GM12878 (cell line): ENCODE measurements at regions not wholly inside any gene's neighbourhood (a gene's known extent, or its start where the extent isn't known, plus 50 kb on each side); places are given as distances from the start of the nearest gene placed in this dataset.
A peak's percentile ranks its signal among the peaks of the same experiment; 100 is the strongest.

Experiments used
- ATAC-seq: fragments of 200-7000 bp; cut with Tn5 transposase; 3 replicates; pipeline ENCODE4 v1.9.1; 2020; ENCODE audit warnings: mild to moderate bottlenecking, moderate library complexity
- BruUV-seq: library from RNA; stranded (reverse); fragments of 400-500 nt; replicated peaks from 2 replicates; lab custom pipeline; 2021; lab: Mats Ljungman, UMichigan
- CTCF ChIA-PET: fragments of 300-600 bp; sonication (Branson Sonifier 250); formaldehyde crosslinking; extraction: SDS; loops from one replicate; lab custom pipeline; 2021; ENCODE audit warnings: inconsistent platforms; lab: Yijun Ruan, JAX
- POLR2A ChIA-PET: fragments of 350-600 bp; formaldehyde crosslinking; extraction: SDS; loops from one replicate; lab custom pipeline; 2021; ENCODE audit warnings: inconsistent platforms; lab: Charles Lee
- RAD21 ChIA-PET: fragments of 300-600 bp; sonication (Branson Sonifier 250); formaldehyde crosslinking; loops from one replicate; lab custom pipeline; 2023; ENCODE audit warnings: antibody characterized with exemption; ENCODE audit not compliant: unreplicated experiment; lab: Charles Lee
- SMC1A ChIA-PET: fragments of 300-600 bp; sonication (Branson Sonifier 250); formaldehyde crosslinking; loops from one replicate; lab custom pipeline; 2023; ENCODE audit not compliant: unreplicated experiment, uncharacterized antibody; lab: Charles Lee
- DNase-seq: peaks from one replicate; pipeline ENCODE4 v3.0.0-alpha.2; 2011; ENCODE audit warnings: low read depth, low spot score
- FAIRE-seq: peaks from 3 replicates; lab custom pipeline; 2011; peaks lifted over from hg19 to GRCh38; lab: Jason Lieb, UNC
- H2AFZ ChIP-seq: 2 replicates; pipeline ENCODE4 v1.6.0; 2011; ENCODE audit warnings: low read depth, low read length, control low read depth; ENCODE audit not compliant: control insufficient read depth
- H3K27ac ChIP-seq: 2 replicates; pipeline ENCODE4 v1.5.1; 2011; ENCODE audit warnings: control low read depth; ENCODE audit not compliant: control insufficient read depth, insufficient read depth
- H3K27me3 ChIP-seq, 2 experiments: replicated peaks in 1 of 2; 2 replicates each; pipeline versions ENCODE4 v1.6.0 to v1.6.1; 2011; ENCODE audit warnings: low read length in 1 of 2; ENCODE audit not compliant: control insufficient read depth in 2 of 2, insufficient read depth in 2 of 2
- H3K36me3 ChIP-seq, 2 experiments: 2 replicates each; pipeline ENCODE4 v1.5.1; 2011; ENCODE audit warnings: low read length in 1 of 2; ENCODE audit not compliant: control insufficient read depth in 2 of 2, insufficient read depth in 2 of 2
- H3K4me1 ChIP-seq: 2 replicates; pipeline ENCODE4 v1.6.1; 2011; ENCODE audit warnings: mild to moderate bottlenecking, low read length, moderate library complexity, mixed read lengths; ENCODE audit not compliant: control insufficient read depth, insufficient read depth
- H3K4me2 ChIP-seq: 2 replicates; pipeline ENCODE4 v1.6.0; 2011; ENCODE audit warnings: control low read depth; ENCODE audit not compliant: control insufficient read depth, insufficient read depth
- H3K4me3 ChIP-seq: fragments of 200-600 bp; sonication (generic); 2 replicates; pipeline ENCODE4 v1.5.1; 2016
- H3K79me2 ChIP-seq: 2 replicates; pipeline ENCODE4 v1.6.0; 2011; ENCODE audit warnings: low read length; ENCODE audit not compliant: control insufficient read depth, insufficient read depth
- H3K9ac ChIP-seq: 2 replicates; pipeline ENCODE4 v1.8.0; 2011; ENCODE audit warnings: low read length, control low read depth, mixed read lengths; ENCODE audit not compliant: control insufficient read depth, insufficient read depth
- H3K9me3 ChIP-seq: replicated peaks from 3 replicates; pipeline ENCODE4 v1.5.1; 2011; ENCODE audit warnings: mild to moderate bottlenecking, low read length; ENCODE audit not compliant: control insufficient read depth, insufficient read depth
- H4K20me1 ChIP-seq: 2 replicates; pipeline ENCODE4 v1.6.0; 2011; ENCODE audit not compliant: control insufficient read depth, insufficient read depth
- ATF7 ChIP-seq: fragments of 450-650 bp; IDR thresholded peaks from 2 replicates; pipeline ENCODE4 v1.6.1; 2016; ENCODE audit warnings: low read depth, mild to moderate bottlenecking
- BACH1 ChIP-seq: fragments of 450-650 bp; IDR thresholded peaks from 2 replicates; pipeline ENCODE4 v1.6.1; 2017; ENCODE audit warnings: mild to moderate bottlenecking, borderline replicate concordance
- CBFB ChIP-seq: IDR thresholded peaks from 2 replicates; pipeline ENCODE4 v1.6.1; 2016; ENCODE audit warnings: antibody characterized with exemption, low read depth
- EP300 ChIP-seq, 2 experiments: fragments of 150-350 bp in 1 of 2; IDR thresholded peaks; 2 replicates each; pipeline ENCODE4 v1.6.1; 2011 to 2012; ENCODE audit warnings: low read depth in 2 of 2, low read length in 2 of 2, borderline replicate concordance in 1 of 2, improper control_type of control experiment in 1 of 2, inconsistent platforms in 1 of 2; ENCODE audit not compliant: control insufficient read depth in 1 of 2
- HDAC6 ChIP-seq: fragments of 200-600 bp; sonication (generic); IDR thresholded peaks from one replicate; pipeline ENCODE4 v1.8.0; 2017; ENCODE audit warnings: antibody characterized with exemption; ENCODE audit not compliant: unreplicated experiment
- IKZF1 ChIP-seq: fragments of 450-650 bp; conservative IDR thresholded peaks from 2 replicates; pipeline ENCODE4 v1.6.1; 2017; ENCODE audit warnings: antibody characterized with exemption, mild to moderate bottlenecking
- MEF2B ChIP-seq: fragments of 450-650 bp; IDR thresholded peaks from 2 replicates; pipeline ENCODE4 v1.6.1; 2018; ENCODE audit warnings: mild to moderate bottlenecking, moderate library complexity; ENCODE audit not compliant: partially characterized antibody, poor library complexity, severe bottlenecking
- MXI1 ChIP-seq: fragments of 150-350 bp; IDR thresholded peaks from 2 replicates; pipeline ENCODE4 v1.6.1; 2011; ENCODE audit warnings: low read depth, mild to moderate bottlenecking, inconsistent platforms, low read length, improper control_type of control experiment
- NBN ChIP-seq: fragments of 450-650 bp; IDR thresholded peaks from 2 replicates; pipeline ENCODE4 v1.6.1; 2016
- NR2F1 ChIP-seq: fragments of 450-650 bp; conservative IDR thresholded peaks from 2 replicates; pipeline ENCODE4 v1.6.1; 2017; ENCODE audit warnings: mild to moderate bottlenecking
- PAX8 ChIP-seq: fragments of 450-650 bp; IDR thresholded peaks from 2 replicates; pipeline ENCODE4 v1.6.1; 2017; ENCODE audit warnings: mild to moderate bottlenecking, moderate library complexity
- RCOR1 ChIP-seq: conservative IDR thresholded peaks from 2 replicates; pipeline ENCODE4 v1.6.1; 2012; ENCODE audit warnings: low read depth, low read length, improper control_type of control experiment
- SMARCA5 ChIP-seq: fragments of 450-650 bp; IDR thresholded peaks from 2 replicates; pipeline ENCODE4 v1.6.1; 2017; ENCODE audit warnings: mild to moderate bottlenecking
- WGBS: methylation state at CpG from one replicate; pipeline ENCODE4 v1.1.6; 2016; ENCODE audit warnings: low lambda C conversion rate; ENCODE audit not compliant: insufficient replicate concordance, insufficient coverage; ENCODE audit errors: missing lambda C conversion rate; 5-methylcytosine and 5-hydroxymethylcytosine counted together
- in situ Hi-C: fragments of 300-500 bp; cut with MboI; formaldehyde crosslinking; loops from 9 replicates; pipeline ENCODE4 v1.14.3; 2018; ENCODE audit warnings: mixed read lengths
- intact Hi-C: fragments of 100-400 bp; cut with micrococcal nuclease; formaldehyde crosslinking; loops from one replicate; pipeline ENCODE4 v1.14.2; 2022; ENCODE audit not compliant: unreplicated experiment
- TF ChIP-seq, protein P1 (sequence below): IDR thresholded peaks from 2 replicates; pipeline ENCODE4 v1.6.1; 2011; ENCODE audit warnings: borderline replicate concordance, low read depth, mild to moderate bottlenecking, moderate library complexity, low read length; ENCODE audit not compliant: insufficient read depth, poor library complexity, severe bottlenecking
- TF ChIP-seq, protein P2 (sequence below): IDR thresholded peaks from 2 replicates; pipeline ENCODE4 v1.6.1; 2012; ENCODE audit warnings: low read depth, low read length, improper control_type of control experiment
- TF ChIP-seq, protein P3 (sequence below): IDR thresholded peaks from 2 replicates; pipeline ENCODE4 v1.6.1; 2012; ENCODE audit warnings: low read length, inconsistent platforms
- TF ChIP-seq, protein P4 (sequence below): fragments of 450-650 bp; formaldehyde crosslinking; IDR thresholded peaks from 2 replicates; pipeline ENCODE4 v1.4.0; 2022; ENCODE audit warnings: mild to moderate bottlenecking, moderate library complexity

DNA sequence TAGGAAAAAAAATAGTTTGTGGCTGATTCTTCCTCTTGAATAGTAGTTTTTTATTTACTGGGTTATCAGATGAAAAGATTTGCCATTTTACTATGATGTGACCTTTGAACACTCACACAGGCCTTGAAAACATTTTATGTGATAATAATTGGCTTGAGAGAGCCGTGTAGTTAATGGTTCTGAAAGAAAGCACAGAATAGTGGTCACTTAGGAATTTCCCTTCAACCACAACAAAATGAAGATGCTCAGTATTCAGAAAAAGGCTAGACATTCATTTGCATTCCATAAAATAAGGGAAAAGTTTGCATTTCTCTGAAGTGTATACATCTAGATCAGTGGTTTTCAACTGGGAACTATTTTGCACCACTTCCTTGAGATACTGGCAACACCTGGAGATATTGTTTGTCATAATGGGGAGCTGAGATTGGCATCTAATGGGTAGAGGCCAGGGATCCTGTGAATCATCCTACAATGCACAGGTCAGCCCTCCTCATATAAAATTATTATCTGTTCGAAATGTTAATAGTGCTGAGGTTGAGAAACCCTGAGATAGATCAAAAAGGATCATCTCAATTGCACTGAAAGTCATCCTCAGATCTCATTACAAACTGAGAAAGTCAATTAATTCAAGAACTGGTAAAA is 446.4 kb upstream of the CCNG1 start:
- ChIA-PET CTCF (interaction anchor here (1.2 to 1.5 kb wide), 3 partner anchors 10 to 279 kb away, joined by 3 to 4 read pairs (median 3); no protein-coding TSS in a partner anchor), POLR2A (no interaction called here), SMC1A (interaction anchor here (0.9 to 3.3 kb wide), 5 partner anchors 7 to 171 kb away, joined by 3 to 12 read pairs (median 4); no protein-coding TSS in a partner anchor), RAD21 (interaction anchor here (0.9 to 1.8 kb wide), 5 partner anchors 16 to 200 kb away, joined by 3 to 4 read pairs (median 3); no protein-coding TSS in a partner anchor)
- no peaks in the 10 kb centered on the region for H3K9me3 ChIP-seq
- FAIRE-seq (peak; percentile 23), ATAC-seq (peak; percentile 88), DNase-seq (peak; percentile 46)
- H3K9ac ChIP-seq, result no peak overlapping the region
- WGBS, result 0% methylated on average over 2 of the region's 2 CpGs
- H4K20me1 ChIP-seq, result no peaks in the 10 kb centered on the region
- BruUV-seq, result no TSS peak
- no peak overlapping the region for H2AFZ ChIP-seq
- intact Hi-C loops (loop anchor here (5.0 kb wide), 2 partner anchors 104 to 356 kb away; no protein-coding TSS in a partner anchor), in situ Hi-C loops (no loop called here)
- H3K27me3 ChIP-seq, result no peaks in the 10 kb centered on the region
- no peaks in the 10 kb centered on the region for H3K4me1 ChIP-seq
- H3K79me2 ChIP-seq, result no peaks in the 10 kb centered on the region
- no peak overlapping the region for H3K27ac ChIP-seq
- no peak overlapping the region for H3K4me2 ChIP-seq
- no peak overlapping the region for H3K4me3 ChIP-seq
- H3K36me3 ChIP-seq, result no peaks in the 10 kb centered on the region
- TF ChIP-seq, protein P1, sequence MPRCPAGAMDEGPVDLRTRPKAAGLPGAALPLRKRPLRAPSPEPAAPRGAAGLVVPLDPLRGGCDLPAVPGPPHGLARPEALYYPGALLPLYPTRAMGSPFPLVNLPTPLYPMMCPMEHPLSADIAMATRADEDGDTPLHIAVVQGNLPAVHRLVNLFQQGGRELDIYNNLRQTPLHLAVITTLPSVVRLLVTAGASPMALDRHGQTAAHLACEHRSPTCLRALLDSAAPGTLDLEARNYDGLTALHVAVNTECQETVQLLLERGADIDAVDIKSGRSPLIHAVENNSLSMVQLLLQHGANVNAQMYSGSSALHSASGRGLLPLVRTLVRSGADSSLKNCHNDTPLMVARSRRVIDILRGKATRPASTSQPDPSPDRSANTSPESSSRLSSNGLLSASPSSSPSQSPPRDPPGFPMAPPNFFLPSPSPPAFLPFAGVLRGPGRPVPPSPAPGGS, result no peak
- TF ChIP-seq CBFB (0 out of 2 replicates have a peak, but pooled peaks have one; percentile 50), BACH1 (peak; percentile 55; the same call in 1 of the 2 replicates), IKZF1 (peak; percentile 82), HDAC6 (no peak), RCOR1 (peak; percentile 80; the same call in 1 of the 2 replicates), EP300 (IDR thresholded peaks at IDR 0.05; ENCODE audit: borderline replicate concordance in 1 of 2, control insufficient read depth in 1 of 2, low read depth in 2 of 2, low read length in 2 of 2) (peak in 1 of 2 experiments; percentile 76; a peak in 3 of 4 replicates), SMARCA5 (0 out of 2 replicates have a peak, but pooled peaks have one; percentile 9), NBN (no peak), ATF7 (0 out of 2 replicates have a peak, but pooled peaks have one; percentile 41), MEF2B (no peak), PAX8 (no peak), MXI1 (no peak), NR2F1 (peak; percentile 94)
- TF ChIP-seq, protein P2, sequence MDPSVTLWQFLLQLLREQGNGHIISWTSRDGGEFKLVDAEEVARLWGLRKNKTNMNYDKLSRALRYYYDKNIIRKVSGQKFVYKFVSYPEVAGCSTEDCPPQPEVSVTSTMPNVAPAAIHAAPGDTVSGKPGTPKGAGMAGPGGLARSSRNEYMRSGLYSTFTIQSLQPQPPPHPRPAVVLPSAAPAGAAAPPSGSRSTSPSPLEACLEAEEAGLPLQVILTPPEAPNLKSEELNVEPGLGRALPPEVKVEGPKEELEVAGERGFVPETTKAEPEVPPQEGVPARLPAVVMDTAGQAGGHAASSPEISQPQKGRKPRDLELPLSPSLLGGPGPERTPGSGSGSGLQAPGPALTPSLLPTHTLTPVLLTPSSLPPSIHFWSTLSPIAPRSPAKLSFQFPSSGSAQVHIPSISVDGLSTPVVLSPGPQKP, result no peak
- TF ChIP-seq, protein P3, sequence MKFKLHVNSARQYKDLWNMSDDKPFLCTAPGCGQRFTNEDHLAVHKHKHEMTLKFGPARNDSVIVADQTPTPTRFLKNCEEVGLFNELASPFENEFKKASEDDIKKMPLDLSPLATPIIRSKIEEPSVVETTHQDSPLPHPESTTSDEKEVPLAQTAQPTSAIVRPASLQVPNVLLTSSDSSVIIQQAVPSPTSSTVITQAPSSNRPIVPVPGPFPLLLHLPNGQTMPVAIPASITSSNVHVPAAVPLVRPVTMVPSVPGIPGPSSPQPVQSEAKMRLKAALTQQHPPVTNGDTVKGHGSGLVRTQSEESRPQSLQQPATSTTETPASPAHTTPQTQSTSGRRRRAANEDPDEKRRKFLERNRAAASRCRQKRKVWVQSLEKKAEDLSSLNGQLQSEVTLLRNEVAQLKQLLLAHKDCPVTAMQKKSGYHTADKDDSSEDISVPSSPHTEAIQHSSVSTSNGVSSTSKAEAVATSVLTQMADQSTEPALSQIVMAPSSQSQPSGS, result no peak
- TF ChIP-seq, protein P4, sequence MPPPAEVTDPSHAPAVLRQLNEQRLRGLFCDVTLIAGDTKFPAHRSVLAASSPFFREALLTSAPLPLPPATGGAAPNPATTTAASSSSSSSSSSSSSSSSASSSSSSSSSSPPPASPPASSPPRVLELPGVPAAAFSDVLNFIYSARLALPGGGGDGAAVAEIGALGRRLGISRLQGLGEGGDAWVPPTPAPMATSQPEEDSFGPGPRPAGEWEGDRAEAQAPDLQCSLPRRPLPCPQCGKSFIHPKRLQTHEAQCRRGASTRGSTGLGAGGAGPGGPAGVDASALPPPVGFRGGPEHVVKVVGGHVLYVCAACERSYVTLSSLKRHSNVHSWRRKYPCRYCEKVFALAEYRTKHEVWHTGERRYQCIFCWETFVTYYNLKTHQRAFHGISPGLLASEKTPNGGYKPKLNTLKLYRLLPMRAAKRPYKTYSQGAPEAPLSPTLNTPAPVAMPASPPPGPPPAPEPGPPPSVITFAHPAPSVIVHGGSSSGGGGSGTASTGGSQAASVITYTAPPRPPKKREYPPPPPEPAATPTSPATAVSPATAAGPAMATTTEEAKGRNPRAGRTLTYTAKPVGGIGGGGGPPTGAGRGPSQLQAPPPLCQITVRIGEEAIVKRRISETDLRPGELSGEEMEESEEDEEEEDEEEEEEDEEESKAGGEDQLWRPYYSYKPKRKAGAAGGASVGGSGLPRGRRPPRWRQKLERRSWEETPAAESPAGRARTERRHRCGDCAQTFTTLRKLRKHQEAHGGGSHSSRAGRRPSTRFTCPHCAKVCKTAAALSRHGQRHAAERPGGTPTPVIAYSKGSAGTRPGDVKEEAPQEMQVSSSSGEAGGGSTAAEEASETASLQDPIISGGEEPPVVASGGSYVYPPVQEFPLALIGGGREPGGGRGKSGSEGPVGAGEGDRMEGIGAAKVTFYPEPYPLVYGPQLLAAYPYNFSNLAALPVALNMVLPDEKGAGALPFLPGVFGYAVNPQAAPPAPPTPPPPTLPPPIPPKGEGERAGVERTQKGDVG (CRISPR knock-in tag), result no peak
